NT2/D1 (cell line): ENCODE measurements at regions not wholly inside any gene's neighbourhood (a gene's known extent, or its start where the extent isn't known, plus 50 kb on each side); places are given as distances from the start of the nearest gene placed in this dataset.

Experiments
- SUZ12 ChIP-seq: IDR thresholded peaks from 2 replicates; pipeline ENCODE4 v1.6.1; 2011; ENCODE audit not compliant: insufficient read length, insufficient read depth; ENCODE audit errors: extremely low read depth
- YY1 ChIP-seq: IDR thresholded peaks from 2 replicates; pipeline ENCODE4 v1.6.1; 2011; ENCODE audit not compliant: insufficient read length, insufficient read depth

DNA sequence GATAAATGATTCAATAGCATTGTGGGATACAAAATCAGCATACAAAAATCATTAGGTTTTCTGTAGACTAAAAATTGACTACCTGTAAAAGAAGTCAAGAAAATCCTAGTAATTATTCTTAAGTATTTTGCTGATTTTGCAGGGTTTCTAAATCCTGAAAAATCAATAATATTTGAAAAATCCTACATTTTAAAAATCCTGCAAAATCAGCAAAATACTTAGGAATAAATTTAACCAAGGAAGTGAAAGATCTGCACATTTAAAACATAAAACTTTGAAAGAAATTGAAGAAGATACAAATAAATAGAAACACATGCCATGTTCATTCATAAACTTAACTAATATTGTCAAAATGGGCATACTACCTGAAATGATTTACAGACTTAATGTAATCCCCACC lies 517.7 kb downstream of the RERGL start:
- TF ChIP-seq SUZ12 = no peak
- no peak for TF ChIP-seq YY1
